HG02973 (cell line): ENCODE measurements at regions not wholly inside any gene's neighbourhood (a gene's known extent, or its start where the extent isn't known, plus 50 kb on each side); places are given as distances from the start of the nearest gene placed in this dataset.

ENCODE experiments used
- ATAC-seq: cut with Tn5 transposase; IDR thresholded peaks from one replicate; pipeline ENCODE4 v1.9.1; 2021; ENCODE audit warnings: moderate library complexity; ENCODE audit not compliant: unreplicated experiment

DNA sequence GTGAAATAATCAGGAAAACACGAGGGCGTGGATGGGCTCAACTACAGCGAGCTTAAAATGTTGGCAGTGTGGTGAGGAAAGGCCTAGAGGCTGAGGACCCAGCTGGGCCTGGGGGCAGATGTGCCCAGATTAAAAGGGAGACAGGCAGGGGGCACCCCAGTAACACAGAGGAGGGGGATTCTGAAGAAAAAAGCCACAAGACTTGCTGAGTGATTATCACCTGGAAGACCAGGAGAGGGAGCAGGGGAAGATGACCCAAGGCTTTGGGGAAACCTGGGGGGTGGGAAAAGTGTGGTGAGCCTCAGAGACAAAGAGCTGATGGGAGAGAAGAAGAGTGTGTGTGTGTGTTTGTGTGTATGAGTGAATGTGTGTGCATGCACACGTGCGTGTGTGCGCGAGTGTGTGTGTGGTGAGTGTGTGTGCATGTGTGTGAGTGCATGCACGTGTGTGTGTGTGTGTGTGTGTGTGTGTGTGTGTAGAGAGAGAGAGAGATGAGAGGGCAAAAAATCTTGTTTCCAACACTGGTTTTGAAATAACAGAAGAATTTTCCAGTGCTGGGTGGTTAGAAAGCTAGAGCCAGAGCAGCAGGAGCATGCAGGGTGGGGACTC lies 500.5 kb downstream of the BUD13 start:
- no peak for ATAC-seq

DNA sequence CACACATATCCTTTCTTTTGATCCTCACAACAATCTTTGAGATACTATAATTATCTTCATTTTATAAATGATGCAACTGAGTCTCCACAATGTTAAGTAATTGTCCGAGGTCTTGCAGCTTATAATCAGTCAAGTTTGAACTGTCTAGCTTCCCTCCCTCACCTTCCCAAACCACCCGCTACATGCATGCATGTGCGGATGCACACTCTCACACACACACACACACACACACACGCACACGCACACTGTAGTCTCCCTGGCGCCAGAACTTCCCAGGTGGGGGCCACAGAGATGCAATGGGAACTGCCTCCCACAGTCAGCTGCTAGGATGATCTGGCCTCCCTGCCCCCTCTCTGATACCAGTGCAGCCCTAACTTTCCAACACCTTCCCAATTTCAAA lies 501.3 kb downstream of the BUD13 start:
- no peak for ATAC-seq

DNA sequence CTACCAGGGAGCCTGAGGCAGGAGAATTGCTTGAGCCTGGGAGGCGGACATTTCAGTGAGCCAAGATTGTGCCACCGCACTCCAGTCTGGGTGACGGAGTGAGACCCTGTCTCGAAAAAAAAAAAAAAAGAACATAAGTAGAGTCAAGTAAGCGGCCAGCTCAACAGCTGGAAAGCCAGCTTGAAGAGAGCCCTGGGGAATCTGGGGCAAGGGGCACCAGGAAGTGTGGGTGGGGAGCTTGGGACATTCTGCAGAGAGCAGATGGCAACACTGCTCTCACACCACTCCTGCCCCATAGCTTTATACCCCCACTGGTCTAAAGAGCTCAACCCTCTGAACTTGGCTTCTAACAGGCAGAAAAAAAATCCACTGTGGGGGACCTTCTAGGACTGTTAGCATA lies 505.6 kb downstream of the BUD13 start:
- ATAC-seq, result no peak

DNA sequence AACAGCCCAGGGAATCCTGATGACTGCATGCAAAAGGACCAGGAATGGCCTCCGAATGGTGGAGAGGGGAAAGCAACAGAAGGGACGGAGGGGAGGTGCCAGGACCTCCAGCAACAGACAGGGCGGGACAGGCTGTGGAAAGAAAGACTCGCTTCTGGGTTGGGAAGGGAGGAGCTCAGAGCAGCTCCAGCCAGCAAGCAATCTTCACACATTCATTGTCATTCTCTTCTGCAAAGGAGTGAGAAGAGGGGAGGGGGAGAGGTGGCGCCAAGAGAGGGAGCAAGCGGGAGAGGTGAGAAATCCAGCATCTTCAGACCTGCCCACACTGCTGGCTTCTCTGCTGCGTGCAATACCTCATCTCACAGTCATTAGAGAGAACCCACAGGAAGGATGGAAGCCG lies 509.0 kb downstream of the BUD13 start:
- ATAC-seq, result no peak

DNA sequence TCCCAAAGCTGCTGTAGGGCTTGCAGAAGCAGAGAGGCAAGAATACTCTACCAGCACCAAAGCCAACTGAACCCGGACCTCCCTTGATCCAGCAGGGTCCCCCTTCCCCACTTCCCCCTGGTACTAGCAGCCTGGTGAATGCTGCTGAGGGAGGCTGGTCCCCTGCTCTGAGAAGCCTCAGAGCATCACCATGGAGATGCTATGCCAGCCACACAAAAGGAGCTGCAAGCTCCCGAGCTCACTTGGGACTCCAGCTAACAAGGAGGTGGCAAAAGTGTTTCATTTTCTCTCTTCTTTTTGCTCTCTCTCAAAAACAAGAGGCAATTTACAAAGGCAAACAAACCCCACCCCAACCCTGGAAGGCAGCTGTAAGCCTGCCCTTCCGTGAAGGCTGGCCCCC lies 509.8 kb downstream of the BUD13 start:
- ATAC-seq, result no peak

DNA sequence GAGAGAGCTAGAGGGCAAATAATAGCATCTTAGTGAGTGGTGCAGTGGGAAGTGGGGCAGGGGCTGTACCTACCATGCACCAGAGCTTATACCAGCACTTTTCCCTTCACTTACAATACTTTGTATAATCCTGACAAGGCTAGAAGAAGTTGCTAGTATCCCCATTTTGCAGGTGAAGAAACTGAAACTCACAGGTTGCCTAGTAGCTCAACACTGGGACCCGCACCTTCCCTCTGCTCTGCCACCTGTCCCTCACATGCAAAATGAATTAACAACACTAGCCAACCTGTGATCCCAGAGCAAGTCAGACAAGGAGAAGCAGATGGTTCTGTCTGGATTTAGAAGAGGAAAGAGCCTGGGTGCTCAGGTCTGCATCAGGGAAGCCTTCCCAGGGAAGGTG lies 510.4 kb downstream of the BUD13 start:
- no peak for ATAC-seq

DNA sequence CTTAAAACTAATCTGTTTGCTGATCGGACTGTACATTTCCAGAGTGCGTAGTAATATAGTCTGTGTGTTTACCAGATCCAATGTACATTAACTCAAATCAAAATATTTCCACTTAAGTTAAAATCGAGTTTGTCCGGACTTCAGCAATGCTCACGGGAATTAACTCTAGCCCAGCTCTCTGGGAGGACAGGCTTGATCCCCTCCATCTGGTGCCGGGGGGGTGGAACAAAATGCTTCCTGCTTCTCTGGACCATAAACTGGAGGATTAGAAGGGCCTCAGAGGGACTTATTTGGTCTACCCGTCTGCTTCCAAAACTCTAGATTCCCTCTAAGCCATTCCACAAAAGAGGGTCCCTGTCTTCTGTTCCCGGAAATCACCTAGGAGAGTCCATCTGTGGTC lies 511.2 kb downstream of the BUD13 start:
- ATAC-seq, result no peak

DNA sequence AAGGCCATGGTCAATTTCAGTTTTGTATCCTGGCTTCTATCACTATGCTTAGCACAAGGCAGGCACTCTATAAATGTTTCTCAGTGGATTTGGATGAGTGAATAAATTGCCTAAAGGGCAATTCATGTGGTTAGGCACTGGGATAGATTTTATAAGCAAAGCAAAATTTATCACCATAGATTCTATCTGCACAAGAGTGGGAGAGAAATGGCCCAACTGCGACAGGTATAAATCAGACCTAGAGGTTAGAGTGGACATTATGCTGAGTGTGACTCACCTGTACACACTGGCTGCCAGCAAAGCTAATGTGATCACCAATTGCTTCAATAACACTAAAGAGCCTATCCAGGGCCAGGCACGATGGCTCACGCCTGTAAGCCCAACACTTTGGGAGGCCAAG lies 514.0 kb downstream of the BUD13 start:
- no peak for ATAC-seq

DNA sequence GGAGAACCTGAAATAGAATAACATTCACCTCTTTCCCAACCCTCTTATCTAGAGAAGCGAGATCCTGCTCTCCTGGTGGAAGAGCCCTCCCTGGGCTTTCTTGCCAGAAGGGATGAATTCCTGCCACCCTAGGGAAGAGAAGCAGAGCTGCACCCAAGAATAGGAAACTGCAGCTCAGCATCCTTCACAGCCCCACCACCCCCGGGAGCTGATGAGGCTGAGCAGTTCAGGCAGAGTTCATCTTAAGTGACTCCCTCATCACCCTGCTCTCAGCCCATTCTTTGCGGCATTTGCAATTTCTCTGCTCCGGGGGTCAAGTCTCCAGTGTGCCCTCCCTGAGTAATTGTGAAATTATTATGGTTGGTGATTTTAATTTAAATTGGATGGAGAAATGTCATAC lies 514.9 kb downstream of the BUD13 start:
- no peak for ATAC-seq

DNA sequence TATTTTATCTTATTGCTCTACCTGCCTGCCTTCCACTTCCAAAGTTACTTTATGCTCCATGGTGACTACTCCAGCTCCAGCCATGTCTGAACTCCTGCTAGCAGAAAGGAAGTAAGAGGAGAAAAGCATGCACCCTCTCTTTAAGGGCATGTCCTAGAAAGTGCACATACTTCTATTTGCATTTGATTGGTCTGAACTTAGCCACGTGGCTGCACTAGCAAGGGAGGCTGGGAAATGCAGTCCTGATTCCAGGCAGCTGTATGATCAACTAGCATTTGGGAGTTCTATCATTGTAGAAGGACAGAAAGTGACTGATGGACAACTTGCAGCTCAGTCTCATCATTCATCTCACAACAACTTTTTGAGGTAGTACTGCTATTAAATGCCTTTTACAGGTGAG lies 515.7 kb downstream of the BUD13 start:
- no peak for ATAC-seq

DNA sequence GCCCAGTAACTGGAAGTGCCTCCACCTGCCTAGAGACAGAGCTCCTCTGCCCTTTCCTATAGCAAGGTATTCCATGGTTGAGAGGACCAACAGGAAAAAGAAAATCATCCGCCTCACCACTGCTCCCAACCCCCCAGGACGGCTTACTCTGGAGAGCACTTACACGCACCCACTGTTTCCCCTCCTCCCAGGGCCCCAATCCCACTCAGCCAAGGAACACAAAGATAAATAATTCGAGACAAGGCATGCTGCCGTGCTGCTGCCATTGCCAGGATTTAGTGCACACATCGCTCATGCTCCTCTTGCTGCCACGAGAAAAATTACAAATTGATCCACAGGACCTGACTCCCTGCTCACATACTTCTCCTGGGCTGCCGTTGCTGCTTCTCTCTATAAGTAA lies 516.6 kb downstream of the BUD13 start:
- ATAC-seq, result no peak

DNA sequence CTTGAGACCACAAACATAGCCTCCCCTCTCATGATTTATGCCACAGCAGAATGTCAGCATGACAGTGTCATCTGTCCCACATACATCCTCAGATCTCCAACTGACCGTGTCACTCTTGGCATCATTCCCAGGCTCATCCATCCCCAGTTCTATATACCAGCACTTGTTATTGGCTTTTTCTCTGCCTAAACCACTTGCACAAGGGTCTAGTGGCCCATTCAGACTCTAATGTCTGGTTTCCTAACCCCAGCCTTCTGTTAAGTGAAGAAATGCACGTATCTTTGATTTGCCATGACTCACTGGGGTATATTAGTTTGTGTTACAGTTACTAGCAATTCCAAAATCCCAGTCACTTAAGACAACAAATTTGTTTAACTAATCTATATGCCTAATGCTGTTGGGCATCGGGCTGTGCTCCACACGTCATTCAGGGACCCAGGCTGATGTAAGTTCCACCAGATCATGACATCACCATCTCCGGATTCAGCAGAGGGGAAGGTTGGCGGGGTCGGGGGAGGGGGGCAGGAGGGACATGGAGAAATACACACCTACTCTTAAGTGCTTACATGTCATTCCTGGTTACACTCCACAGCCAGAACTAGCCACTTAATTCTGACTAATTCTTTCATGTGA lies 517.4 kb downstream of the BUD13 start:
- ATAC-seq, result no peak

DNA sequence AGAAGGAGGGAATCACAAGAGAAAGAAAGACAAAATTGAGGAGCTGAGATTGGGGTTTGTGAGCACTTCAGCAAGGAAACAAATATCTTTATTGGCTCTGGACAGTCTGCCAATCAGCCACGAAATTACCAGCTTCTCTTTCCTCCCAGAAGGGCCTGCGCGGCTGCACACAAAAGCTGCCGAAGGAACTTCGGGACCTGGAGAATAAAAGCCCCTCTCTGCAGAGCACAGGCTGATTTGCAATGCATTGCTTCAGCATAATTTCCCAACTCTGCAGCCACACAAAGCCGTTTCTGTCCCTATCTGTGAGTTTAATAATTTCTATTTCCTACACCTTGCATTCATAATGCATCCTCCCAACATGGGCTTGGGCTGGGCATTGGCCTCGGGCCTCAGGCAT lies 522.6 kb downstream of the BUD13 start:
- no peak for ATAC-seq

DNA sequence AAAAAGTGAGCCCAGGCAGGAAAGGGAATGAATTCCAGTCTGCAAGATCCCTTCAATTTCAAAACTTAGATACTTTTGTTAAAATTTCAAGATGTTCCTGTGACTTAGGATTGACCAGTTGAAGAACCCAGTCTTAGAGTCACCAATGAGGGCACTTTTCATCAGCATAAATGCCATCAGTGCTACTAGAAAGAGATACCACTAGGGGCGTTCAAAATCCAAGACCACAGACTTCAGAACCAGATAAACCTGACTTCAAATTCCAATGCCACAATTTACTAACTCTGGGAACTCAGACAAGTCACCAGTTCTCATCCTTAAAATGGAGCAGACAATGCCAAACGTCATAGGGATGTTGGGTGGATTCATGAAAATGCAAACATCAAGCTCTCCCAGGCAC lies 523.2 kb downstream of the BUD13 start:
- no peak for ATAC-seq

DNA sequence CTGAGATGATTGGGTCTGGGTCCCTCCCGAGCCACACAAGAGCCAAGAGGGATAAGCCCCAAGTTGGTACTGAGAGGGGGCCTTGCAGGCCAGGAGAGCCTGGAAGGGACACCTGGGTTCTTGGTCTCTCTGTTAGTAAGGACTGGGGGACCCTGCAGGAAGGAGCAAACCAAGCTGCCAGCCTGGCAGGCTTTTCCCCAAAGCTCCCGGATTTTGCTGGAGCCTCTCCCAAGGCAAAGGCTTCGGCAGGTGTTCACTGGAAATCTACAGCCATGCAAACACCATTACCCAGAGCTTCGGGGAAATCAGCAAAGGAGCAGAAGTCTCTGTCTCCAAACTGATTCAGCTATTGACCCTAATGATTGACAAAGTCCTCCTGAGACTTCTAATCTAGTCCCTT lies 527.9 kb downstream of the BUD13 start:
- ATAC-seq, result no peak

DNA sequence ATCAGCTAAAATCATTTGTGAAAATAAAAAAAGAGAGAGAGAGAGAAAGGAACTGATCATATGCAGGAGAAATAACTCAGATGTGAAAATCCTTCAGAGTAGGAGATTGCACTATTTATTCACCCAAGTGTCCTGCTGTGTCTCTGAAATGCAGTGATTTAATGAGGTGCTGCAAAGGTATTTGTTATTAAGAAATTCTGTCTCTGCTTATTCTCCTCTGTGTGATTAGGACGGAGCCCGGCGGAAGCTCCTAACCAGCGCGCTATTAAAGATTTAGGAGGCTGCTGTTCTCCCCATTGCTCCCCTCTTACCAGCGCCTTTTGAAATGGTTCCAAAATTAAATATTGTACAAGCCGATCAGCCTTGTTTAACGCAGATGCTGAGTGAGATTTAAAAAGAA lies 528.3 kb downstream of the BUD13 start:
- no peak for ATAC-seq

DNA sequence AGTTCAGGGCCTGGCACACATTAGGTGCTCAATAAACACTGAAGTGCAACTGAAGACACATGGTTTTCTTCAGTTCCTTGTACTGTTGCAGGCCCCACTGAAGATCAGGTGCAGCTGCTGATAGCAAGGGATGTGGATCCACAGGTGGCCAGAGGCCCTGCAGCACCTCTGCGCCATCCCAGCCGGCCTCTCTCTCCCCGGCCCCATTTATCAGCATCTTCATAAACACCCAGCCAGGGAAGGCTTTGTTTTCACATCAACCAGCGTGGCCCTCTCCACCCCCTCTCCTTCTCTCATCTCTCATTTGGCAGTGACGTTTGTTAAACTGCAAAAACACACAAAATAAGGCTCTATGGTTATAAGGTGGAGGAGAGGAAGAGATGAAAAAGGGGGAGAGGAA lies 528.8 kb downstream of the BUD13 start:
- ATAC-seq, result no peak

DNA sequence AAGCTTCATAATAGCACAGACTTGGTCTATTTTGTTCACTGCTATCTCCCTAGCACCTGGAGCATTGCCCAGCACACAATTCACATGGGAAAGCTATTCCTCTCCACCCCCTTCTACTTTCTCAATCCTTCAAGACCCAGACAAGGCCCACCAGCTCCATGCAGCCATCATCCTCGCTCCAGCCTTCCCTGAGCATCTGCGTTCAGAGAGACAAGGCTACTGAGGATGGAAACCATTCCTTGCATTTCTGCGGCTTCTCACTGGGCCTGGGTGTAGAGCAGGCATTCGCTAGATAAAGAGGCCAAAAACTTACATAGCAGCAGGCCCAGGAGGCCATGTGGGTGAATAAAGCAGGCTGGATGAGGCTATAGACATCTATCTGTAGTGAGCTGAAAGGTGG lies 530.8 kb downstream of the BUD13 start:
- no peak for ATAC-seq

DNA sequence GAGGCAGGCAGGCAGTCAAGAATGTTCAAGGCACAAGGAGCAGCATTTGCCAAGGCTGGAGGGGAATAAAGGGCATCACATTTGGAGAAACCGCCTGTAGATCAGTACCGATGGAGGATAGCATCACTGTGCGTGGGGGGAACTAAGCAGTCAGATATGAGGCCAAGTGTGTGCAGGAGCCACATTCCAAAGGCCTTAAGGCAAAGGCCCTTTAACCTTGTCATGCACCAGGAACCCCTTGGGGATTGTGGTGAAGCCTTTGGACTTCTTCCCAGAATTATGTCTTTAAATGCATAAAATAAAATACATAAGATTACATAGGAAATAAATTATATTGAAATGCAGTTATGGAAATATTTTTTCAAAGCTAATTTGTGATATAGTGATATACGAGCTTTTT lies 532.1 kb downstream of the BUD13 start:
- ATAC-seq, result no peak

DNA sequence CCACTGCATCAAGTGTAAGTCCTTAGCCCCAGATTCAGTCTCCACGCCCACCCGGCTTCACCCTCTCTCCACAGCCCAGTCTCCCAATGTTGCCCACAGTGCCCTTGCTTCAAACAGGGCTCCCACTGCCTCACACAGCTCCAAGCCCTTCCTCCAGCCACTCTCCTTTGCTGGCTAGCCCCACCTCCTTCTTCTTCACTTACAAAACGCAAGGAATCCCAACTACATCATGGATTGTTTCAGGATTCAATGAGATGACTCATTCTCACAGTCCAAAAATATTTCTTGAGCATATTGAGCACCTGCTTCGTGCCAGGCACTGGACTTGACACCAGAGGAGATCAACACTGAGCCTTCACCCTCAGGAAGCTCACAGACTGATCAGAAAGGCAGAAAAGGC lies 533.5 kb downstream of the BUD13 start:
- ATAC-seq, result no peak

DNA sequence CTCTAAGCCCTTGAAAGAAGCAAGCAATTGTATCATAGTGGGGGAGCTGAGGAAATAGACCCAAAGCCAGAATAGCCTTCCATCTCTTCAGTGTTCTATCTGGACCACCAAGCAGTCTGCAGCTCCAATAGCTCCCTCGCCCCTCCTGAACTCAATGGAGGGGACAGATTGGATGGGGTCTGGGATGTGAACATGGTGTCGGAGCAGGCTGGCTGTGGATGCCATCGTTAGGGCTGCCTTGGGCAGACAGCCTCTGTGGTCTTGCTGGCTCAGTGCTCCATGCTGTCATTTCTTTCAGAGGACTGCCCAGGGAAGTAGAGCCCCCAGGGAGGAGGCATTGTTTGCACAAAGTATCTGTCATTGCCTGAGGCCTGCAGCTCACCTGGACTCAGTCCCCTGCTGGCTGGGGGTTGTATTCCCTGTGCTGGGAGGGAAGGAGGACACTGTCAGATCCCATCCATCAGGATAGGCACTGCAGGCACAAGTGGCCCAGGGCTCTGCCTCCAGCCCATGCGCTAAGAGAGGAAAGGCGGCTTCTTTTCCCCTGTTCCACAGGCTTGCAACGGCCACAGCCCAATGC lies 537.7 kb downstream of the BUD13 start:
- ATAC-seq, result no peak

DNA sequence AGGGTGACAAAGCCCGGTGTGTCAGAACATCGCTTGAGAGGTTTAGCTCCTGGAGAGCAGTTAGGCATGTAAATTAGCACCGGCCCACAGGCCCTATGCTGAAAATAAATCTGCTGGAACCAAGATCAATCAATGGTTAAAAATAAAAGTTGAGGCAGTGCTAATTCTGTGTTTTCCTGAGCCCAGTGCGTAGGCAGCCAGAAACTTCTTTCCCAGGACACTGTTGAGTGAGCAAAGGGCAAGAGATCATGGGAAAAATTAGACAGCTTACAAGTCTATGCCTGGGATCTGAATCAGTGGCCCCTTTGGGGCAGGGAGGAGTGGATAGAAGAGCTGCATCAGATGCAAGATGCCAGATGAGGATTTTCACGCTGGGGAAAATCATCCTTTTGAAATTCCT lies 539.2 kb downstream of the BUD13 start:
- no peak for ATAC-seq

DNA sequence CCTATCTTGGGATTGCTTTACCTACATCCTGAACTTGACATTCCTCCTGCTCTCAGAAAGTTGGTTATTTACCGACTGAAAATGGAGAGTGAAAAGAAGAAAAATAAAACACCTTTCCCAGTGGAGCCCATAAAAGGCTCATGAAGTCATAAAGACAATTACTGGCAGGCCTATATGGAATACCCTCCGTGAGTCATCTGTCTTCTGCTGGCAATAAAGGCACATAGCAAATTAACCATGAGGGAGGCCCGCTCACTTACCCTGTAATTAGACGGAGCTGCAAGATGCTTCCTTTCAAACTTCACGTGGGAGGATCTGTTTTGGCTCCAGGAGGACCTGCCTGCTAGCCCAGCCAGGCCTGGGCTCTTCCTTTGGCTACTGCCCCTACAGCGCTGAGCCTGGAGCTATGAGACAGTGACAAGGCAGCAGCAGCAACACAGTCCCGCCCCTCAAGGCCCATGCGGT lies 540.4 kb downstream of the BUD13 start:
- ATAC-seq, result no peak
